ENCODE measurements at regions not wholly inside any gene's neighbourhood (a gene's known extent, or its start where the extent isn't known, plus 50 kb on each side); places are given as distances from the start of the nearest gene placed in this dataset.

DNA sequence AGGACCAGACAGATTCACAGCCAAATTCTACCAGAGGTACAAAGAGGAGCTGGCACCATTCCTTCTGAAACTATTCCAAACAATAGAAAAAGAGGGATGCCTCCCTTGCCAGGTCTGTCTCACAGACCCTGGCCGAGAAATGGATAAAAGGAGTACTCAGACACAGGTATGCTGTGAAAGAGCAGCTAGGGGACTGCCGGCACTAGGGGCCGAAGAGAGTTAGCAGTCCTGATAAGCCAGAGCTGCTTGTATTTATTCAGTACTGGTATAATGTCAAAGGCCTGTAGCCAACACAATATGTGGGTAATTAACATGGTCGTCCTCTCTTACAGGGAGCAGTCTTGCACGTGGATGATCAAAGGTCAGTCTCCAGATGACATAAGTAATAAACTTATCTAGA, 1042.1 kb upstream of the LCORL start:
- TF ChIP-seq, protein P1, sequence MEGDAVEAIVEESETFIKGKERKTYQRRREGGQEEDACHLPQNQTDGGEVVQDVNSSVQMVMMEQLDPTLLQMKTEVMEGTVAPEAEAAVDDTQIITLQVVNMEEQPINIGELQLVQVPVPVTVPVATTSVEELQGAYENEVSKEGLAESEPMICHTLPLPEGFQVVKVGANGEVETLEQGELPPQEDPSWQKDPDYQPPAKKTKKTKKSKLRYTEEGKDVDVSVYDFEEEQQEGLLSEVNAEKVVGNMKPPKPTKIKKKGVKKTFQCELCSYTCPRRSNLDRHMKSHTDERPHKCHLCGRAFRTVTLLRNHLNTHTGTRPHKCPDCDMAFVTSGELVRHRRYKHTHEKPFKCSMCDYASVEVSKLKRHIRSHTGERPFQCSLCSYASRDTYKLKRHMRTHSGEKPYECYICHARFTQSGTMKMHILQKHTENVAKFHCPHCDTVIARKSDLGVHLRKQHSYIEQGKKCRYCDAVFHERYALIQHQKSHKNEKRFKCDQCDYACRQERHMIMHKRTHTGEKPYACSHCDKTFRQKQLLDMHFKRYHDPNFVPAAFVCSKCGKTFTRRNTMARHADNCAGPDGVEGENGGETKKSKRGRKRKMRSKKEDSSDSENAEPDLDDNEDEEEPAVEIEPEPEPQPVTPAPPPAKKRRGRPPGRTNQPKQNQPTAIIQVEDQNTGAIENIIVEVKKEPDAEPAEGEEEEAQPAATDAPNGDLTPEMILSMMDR (IDR thresholded peaks at IDR 0.05; ENCODE audit: insufficient read depth, low read length, missing control alignments) = no peak
- no peak overlapping the region for H3K4me3 ChIP-seq (ENCODE audit: low read depth, low read length)
- no peak for DNase-seq (ENCODE audit: low read depth, low spot score)
- POLR2A ChIA-PET = no interaction called here
- CTCF ChIA-PET = no interaction called here

DNA sequence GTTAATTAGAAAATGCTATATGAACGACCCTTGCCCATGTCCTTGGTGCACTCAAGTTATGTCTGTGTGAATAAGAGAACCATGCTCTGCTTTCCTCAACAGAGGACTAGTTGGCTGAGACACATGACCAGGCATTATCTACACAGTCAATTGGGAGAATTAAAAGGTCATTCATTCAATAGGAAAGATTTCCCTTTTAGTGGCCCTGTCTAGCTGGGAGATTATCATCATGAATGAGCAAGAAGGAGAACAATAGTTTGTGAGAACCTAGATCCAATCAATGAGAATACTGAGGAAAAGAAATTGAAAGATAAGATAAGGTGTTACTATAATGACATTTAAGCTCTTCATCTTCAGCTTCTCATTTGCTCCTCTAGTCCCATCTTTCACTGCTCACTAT, 1033.4 kb upstream of the LCORL start:
- CTCF ChIA-PET = no interaction called here

DNA sequence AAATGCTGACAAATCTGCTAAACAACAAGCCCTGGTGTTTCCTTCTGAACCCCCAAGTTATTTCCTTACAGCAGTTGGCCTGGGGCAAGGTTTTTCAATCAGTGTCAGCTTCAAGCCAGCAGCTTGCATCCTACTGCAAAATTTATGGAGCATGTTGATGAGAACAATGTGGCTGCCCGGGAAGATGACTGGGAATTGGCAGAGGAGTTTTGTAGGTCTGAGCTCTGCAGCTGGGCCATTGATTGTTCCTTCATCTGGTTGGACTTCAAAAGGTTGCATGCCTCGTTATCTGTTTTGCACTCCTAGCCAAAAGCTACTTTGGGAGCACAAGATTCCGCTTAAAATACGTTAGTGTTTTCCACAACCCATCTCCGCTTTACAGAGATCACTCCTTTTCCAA, 1030.3 kb upstream of the LCORL start:
- CTCF ChIA-PET = no interaction called here
- POLR2A ChIA-PET = no interaction called here
- TF ChIP-seq, protein P1 (IDR thresholded peaks at IDR 0.05; ENCODE audit: insufficient read depth, low read length, missing control alignments) = no peak
- no peak for DNase-seq (ENCODE audit: low read depth, low spot score)
- no peak overlapping the region for H3K4me3 ChIP-seq (ENCODE audit: low read depth, low read length)

More for the DNA sequence above, 1033.4 kb upstream of the LCORL start:
- DNase-seq (ENCODE audit: low read depth, low spot score) = no peak
- TF ChIP-seq, protein P1 (IDR thresholded peaks at IDR 0.05; ENCODE audit: insufficient read depth, low read length, missing control alignments) = no peak
- H3K4me3 ChIP-seq (ENCODE audit: low read depth, low read length) = no peak overlapping the region
- POLR2A ChIA-PET = no interaction called here

DNA sequence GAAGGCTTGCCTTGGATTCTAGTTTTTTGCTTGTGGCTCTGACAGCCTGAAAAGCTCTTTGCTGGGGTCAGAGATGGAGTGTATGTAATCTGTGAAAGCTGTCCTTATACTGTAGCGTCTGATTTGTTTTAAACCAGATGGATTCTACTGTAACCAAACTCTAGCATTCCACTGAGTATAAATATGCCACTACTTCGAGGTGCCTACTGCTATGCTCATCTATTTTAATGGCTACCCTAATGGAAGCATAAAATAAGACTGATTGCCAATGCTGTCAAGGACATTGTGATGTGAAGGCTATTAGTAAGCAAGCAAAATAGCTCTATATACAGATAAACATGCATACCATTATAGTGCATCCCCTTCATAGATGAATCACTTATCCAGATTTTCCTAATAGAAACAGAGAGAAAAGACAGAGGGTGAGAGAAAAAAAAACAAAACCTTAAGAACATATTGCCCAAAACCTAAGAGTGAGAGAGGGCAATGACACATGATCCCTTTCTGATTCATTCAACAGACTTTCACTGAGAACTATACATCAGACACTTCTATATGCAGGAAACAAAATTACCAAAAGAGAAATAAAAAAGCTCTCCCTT, 1025.8 kb upstream of the LCORL start:
- POLR2A ChIA-PET = no interaction called here
- TF ChIP-seq, protein P1 (IDR thresholded peaks at IDR 0.05; ENCODE audit: insufficient read depth, low read length, missing control alignments) = no peak
- H3K4me3 ChIP-seq (ENCODE audit: low read depth, low read length) = no peak overlapping the region
- CTCF ChIA-PET = no interaction called here
- DNase-seq (ENCODE audit: low read depth, low spot score) = no peak

DNA sequence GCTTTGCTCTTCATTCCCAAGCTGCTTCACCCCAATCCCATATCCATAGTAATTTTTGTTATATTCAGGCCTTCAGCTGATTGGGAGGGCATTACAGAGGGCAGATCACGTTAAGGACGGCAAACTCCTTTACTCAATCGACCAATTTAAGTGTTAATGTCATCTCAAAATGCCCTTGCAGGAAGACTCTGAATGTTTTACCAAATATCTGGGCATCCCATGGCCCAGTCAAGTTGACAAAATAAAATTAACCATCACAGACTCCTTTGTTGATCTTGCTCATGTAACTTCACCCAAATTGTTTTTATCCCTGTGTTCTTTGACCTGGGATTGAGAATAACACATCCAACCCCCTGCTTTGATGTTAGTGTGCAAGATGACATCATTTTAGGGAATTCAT, 1018.3 kb upstream of the LCORL start:
- CTCF ChIA-PET = no interaction called here
- H3K4me3 ChIP-seq (ENCODE audit: low read depth, low read length) = no peak overlapping the region
- no peak for DNase-seq (ENCODE audit: low read depth, low spot score)
- POLR2A ChIA-PET = no interaction called here
- TF ChIP-seq, protein P1 (IDR thresholded peaks at IDR 0.05; ENCODE audit: insufficient read depth, low read length, missing control alignments) = no peak

DNA sequence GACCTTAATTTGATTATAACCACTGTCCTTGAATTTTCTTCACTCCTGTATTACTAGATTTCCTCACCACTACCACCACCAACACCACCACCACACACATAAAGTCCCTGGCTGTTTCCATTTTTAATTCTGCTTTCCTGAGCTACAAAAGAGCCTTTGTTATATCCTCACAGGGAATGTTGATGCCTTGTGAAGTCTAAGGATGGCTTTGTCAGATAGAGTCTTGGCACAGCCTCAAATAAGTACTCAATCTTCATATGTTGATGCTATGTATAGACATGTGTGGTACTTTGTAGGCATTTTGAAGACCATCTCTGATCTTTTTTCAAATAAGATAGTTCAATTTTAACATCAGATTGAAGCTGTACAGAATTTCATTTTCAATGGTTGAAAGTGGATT, 1016.7 kb upstream of the LCORL start:
- CTCF ChIA-PET = no interaction called here
- DNase-seq (ENCODE audit: low read depth, low spot score) = no peak
- TF ChIP-seq, protein P1 (IDR thresholded peaks at IDR 0.05; ENCODE audit: insufficient read depth, low read length, missing control alignments) = no peak
- POLR2A ChIA-PET = no interaction called here
- H3K4me3 ChIP-seq (ENCODE audit: low read depth, low read length) = no peak overlapping the region

Data from AG04449 (cell line).